HG03432 (cell line): ENCODE measurements at regions not wholly inside any gene's neighbourhood (a gene's known extent, or its start where the extent isn't known, plus 50 kb on each side); places are given as distances from the start of the nearest gene placed in this dataset.
"Not testable (repeated sequence)": the region's sequence is repeated elsewhere in the genome, so short reads cannot be mapped to it uniquely, and the experiment has no call there.

Source experiments
- ATAC-seq: cut with Tn5 transposase; IDR thresholded peaks from one replicate; pipeline ENCODE4 v1.9.1; 2021; ENCODE audit warnings: mild to moderate bottlenecking, moderate library complexity; ENCODE audit not compliant: unreplicated experiment

GRCh38 chr3:154842536-154842935, 237.6 kb upstream of the MME start:
- ATAC-seq: no peak

- no peak for ATAC-seq
Observed at GRCh38 chr3:154835639-154836038, 244.5 kb upstream of the MME start.

DNA sequence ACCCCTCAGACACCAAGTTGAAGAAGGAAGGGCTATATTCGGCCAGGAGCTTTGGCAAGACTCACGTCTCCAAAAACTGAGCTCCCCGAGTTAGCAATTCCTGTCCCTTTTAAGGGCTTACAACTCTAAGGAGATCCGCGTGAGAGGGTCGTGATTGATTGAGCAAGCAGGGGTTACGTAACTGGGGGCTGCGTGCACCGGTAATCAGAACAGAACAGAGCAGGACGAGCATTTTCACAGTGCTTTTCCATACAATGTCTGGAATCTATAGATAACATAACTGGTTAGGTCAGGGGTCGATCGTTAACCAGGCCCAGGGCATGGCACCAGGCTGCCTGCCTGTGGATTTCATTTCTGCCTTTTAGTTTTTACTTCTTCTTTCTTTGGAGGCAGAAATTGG, 245.3 kb upstream of the MME start:
- not testable (repeated sequence) for ATAC-seq

DNA sequence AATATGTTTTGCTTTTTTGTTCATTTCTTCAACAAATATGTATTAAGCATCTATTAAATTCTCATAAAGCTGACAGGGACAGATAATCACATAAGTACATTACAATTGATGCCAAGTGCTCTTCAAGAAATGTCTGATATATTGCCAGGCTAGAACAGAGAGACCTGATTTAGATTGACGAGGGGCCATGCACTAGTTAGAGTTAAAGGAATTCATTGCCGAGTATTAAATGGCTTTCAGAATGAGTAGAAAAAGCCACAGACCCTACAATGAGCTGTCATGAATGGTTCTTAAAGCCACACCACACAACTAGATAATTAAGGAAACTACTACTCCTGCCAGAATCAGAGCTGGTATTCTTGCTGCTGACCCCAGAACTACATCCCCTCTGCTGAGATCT, 250.2 kb upstream of the MME start:
- ATAC-seq: no peak

DNA sequence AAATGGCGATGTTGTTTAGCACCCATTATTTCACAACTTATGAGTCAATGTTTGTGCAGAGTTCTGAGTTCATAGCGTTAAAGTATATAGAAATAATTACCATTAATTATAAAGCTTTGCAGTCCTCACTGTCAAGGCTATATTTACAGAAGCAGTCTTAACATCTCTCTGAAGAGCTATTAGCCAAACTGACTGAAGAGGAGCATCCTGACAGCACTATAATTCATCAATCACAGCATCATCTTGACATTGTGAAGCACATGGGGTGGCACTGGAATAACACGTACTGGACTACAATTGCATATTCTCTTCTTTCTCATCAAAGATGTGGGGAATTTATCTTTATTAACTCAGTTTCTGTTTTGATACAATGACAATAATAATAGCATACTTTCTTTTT, 260.6 kb upstream of the MME start:
- ATAC-seq: no peak

DNA sequence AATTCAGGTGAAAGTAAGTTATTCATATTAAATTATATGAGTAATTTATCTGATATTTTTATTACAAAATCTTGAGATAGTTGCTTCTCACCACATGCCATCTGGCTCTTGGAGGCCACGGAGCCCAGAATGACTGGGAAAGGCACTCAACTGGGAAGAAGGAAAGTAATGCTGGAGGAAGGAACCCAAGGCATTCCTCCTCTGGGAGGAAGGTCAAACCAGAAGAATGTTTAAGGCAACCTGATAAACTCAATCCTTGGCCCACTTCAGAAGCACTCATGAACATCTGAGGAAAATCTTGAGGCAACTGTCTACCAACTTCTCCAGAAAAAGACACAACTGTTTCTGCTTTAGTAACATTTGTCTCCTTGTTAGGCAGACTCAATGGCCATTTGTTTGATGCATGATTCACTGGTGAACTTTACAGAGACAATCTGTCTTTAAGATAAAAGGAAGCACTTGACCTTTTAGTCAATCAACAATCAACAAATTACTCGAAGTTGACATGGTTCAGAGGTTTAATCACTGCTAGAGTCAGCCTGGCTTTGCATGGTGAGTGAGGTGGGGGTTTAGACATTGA, 261.4 kb upstream of the MME start:
- ATAC-seq: no peak

GRCh38 chr3:154810017-154810416, 270.1 kb upstream of the MME start:
- not testable (repeated sequence) for ATAC-seq

DNA sequence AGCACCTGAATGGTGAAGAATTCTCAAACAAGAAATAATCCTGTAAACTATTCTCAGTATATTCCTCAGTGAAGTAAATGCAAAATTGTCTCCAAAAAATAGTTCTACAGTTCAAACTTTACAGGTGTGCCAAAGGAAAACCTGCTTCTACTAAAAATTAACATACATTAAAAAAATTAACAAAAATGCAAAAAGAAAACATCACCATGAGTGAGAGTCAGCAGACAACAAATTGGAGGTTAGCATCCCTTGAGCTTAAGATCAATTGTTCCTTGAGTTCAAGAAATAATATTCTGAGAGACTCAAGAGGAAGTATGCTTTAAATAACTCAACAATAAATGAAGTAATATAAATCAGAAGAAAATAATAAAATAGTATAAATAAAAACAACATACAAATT, 278.4 kb upstream of the MME start:
- ATAC-seq: no peak

- ATAC-seq: no peak
Observed at GRCh38 chr3:154799800-154800199, 280.3 kb upstream of the MME start.

GRCh38 chr3:154795582-154795981, 284.5 kb upstream of the MME start:
- no peak for ATAC-seq

DNA sequence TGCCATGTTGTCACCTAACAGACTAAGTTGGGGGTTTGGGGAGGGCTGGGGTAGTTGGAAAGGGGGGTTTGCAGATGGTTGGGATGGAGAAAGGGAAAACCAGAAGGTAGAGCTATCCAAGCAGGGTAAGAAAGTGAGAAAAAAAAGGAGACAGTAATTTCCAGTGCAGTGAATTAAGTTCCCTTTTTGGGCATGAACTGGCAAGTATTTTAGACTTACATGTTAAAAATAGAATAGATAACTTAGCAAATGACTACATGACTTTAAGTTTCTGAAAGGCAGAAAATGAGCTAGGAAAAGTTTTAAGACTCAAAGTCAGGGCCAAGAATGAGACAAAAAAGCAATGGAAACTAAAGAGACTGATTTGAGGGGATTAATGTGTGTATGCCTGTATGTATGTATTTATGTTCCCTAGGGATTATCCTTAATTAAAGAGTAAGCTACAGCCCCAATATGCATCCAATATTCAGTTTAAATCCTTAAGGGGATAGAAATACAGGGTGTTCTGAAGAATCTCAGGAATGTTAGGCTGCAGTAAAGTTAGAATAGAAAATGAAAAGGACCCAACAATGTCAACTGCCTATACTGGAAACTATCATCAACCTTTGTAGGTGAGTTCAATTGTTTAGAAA, 285.2 kb upstream of the MME start:
- ATAC-seq: no peak

DNA sequence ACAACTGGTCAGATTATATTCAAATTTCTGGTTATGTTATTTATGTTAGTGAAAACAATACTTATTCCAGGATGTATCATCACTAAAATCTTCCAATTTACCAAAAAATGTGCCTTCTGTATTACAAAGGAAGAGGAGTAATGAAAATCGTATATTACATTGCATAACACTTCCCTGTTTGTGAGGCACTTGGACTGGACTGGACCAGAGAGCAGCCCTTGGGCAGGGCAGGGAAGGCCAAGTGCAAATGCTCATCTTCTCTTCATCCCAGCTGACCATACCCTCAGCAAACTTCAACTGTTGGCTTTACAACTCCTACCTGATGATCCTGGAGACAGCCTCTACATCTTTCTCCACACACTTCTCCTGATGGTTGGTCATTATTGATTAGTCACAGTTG, 285.7 kb upstream of the MME start:
- no peak for ATAC-seq

- ATAC-seq: no peak
Observed at GRCh38 chr3:154792828-154793227, 287.3 kb upstream of the MME start.

- ATAC-seq: no peak
Observed at GRCh38 chr3:154791611-154792010, 288.5 kb upstream of the MME start.

DNA sequence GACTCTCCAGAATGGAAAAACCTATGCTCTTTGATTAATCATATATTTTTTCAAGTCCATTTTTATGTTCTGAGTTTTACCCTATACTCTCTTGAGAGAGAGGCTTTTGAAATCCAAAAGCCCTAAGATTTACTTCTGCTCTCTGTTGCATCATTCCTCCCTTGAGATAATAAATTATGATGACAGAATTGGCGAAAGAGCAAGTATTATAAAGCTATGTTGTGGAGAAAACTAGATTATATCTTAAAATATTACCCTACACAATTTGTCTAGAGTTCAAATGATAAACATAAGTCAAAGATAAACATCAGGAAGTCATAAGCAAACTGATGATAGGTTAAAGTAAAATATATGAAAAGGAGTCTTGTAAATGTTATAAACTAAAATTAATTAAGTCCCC, 293.4 kb upstream of the MME start:
- no peak for ATAC-seq

DNA sequence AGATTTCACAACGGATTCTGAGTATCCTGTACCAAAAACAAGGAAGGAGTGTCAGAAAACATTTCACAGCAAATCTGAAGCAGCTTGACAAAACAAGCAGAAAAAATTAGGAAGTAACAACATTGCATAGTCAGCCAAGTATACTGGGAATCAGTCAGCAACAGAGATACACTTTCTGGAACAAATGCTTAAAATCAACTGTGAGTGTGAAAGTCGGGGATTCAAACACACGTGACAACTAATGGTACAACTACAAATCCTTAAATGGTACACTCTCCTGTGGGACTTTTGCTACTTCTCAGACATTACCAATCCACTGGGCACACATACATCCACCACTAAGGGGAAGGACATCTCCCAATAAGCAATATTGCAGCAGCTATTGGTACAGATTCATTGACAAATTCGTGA, 296.6 kb upstream of the MME start:
- ATAC-seq: no peak

DNA sequence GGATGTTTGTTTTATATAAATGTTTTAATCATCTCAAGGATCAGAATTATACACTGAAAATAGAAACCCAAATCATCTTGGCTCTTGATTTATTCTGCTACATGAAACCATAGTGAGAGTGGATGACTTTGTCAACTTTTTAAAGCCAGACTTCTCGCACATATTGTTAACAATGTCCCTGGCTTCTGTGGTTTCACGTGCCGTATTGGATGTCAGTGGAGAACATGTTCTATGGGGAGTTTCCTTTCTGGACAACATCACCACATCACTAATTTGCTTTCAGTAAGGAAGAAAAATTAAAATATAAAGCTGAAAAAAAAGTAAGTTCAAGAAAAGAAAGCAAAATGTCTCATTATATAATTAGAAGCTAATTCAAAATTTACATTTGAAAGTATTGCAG, 297.1 kb upstream of the MME start:
- no peak for ATAC-seq

DNA sequence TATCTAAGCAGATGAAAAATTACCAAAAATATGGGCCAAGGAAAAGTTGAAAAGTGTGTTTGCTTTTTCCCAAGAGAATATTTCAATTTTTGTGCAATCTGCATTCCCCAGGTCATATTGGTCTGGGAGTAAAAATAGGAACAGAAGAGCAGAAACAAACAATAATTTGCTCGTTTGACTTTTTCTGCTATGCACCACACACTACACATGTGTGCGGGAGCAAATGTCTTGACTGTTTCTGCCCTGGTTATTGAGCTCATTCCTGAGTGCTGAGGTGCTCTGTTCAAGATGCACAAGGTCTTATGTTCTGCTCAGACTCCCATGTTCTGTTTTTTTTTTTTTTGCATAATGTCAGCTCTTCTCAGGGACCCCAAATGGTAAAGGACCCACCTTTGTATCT, 298.0 kb upstream of the MME start:
- ATAC-seq: no peak

- no peak for ATAC-seq
Observed at GRCh38 chr3:154781595-154781994, 298.5 kb upstream of the MME start.

DNA sequence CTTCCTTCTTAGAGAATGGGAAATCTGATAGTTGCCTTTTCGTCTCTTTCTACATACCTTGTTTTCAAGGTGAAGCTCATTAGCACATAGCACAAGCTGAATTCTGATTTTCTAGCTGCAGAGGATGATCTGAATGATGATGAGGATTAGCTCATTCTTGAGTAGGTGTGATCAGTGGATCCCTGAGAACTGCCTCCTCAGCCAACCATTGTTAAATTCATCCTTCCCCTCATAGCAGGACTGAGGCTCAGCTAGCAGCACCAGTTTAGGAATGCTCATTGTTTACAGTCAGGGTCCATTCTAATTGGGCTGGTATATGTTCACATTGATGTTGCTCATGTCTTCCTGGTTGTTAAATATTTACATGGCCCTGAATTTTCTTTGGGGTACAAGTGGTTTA, 299.9 kb upstream of the MME start:
- ATAC-seq: no peak

GRCh38 chr3:154779571-154779970, 300.5 kb upstream of the MME start:
- ATAC-seq: no peak

DNA sequence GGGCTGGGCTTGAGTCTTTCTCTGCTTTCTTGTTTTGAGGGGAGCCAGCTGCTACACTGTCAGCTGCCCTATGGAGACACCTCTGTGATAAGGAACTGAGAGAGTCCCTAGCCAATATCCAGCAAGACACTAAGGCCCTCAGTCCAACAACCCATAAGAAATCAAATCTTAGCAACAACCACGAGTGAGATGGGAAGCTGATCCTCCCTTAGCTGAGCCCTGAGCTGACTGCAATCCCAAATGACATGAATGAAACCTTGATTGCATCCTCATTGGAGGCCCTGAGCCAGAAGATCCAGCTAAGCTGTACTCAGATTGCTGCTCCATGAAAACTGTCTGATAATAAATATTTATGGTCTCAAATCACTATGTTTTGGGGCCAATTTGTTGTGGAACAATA, 302.1 kb upstream of the MME start:
- ATAC-seq: no peak

GRCh38 chr3:154776549-154777225, 303.4 kb upstream of the MME start:
- ATAC-seq: no peak
